Hematopoietic multipotent progenitor cell treated with erythropoietin and hydrocortisone succinate and interleukin-3 and kit ligand, for 6 days (in vitro differentiated cells): ENCODE measurements at regions not wholly inside any gene's neighbourhood (a gene's known extent, or its start where the extent isn't known, plus 50 kb on each side); places are given as distances from the start of the nearest gene placed in this dataset.
"Not testable (repeated sequence)": the region's sequence is repeated elsewhere in the genome, so short reads cannot be mapped to it uniquely, and the experiment has no call there.

Source experiments
- DNase-seq: peaks from one replicate; pipeline ENCODE4 v3.0.0-alpha.2; 2015

DNA sequence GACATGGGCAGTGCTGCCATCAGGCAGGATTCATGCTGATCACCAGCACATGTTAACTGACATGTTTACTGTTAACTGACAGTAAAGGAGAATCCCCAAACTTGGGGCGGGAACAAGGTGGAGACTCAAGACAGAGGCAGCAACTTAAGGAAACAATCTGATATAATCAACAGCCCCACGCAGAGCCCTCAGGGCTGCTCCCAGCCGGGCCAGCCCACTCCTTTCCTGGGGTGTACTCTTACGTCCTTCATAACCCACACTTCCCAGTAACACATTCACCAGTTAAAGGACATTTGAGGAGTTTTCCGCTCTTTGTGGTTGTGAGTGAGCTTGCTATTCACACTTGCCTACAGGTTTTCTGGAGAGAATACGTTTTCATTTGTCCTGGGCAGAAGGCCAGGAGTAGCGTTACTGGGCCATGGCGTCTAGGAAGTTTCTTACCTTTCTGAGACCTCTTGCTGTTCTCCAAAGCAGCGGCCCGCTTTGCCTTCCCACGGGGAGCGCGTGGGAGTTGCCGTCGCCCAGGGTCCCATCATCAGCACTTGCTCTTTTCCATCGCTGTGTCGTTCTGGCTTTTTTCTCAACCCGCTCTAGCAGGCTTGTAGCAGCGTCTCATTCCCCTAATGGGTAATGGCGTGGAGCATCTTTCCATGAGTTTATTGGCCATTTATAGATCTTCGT lies 56.4 kb downstream of the FOXF2 start:
- DNase-seq: no peak

DNA sequence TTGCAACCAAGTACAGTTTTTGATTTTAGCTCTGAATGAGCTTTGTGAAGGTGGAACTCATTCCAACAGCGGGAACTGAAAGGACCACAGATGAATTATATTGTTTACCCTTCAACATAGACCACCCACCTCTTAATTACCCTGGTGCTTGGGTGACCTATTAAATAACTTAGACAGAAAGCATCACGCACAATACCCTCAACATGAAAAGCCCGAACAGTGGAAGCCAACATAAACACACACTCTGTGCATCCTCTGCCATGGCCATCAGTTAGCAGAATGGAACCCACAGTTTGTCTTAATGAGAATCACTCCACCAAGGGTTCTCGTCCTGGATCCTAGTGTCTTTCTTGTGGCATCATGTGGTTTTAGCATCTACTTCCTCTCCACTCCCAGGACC lies 60.5 kb downstream of the FOXF2 start:
- DNase-seq: no peak

DNA sequence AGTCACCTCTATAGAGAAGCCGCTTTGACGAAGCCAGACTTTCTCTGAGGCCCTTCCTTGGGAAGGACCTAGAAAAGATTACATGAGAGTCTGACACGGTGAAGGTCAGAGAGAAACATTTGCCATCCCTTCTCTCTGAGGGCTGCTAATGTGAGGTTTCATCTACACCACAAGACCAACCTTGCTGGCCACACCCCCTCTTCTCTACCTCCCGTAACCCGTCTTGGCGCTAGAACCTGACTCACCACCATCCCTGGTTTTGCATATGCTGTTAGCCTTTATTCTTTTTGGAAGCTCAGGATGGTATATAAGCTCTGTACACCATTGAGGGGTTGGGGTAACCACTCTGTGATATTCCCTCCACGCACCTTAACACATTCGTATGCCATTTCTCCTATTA lies 63.6 kb downstream of the FOXF2 start:
- DNase-seq: no peak

DNA sequence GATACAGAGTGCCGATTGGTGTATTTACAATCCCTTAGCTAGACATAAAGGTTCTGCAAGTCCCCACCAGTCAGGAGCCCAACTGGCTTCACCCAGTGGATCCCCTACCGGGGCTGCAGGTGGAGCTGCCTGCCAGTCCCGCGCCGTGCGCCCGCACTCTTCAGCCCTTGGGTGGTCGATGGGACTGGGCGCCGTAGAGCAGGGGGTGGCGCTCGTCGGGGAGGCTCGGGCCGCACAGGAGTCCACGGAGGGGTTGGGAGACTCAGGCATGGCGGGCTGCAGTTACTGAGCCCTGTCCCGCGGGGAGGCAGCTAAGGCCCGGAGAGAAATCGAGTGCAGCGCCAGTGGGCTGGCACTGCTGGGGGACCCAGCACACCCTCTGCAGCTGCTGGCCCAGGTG lies 67.4 kb downstream of the FOXF2 start:
- DNase-seq: not testable (repeated sequence)

DNA sequence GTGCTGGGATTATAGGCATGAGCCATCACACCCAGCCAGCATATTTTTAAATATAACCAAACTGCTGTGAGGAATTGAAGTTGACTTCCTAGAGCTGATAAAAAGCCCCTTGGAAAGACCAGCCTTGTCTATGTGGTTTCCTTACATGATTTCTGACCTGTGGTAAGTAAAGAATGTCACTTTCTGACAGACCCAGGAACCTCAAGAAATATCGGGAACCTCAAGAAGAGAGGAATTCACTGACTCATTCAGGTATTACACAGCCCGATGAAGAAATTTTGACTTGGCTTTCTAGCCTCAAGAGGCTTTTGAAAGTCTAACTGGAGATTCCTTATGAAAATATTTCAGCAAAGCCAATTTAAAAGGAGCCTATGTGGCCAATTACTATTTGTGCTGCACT lies 71.8 kb downstream of the FOXF2 start:
- DNase-seq: no peak

DNA sequence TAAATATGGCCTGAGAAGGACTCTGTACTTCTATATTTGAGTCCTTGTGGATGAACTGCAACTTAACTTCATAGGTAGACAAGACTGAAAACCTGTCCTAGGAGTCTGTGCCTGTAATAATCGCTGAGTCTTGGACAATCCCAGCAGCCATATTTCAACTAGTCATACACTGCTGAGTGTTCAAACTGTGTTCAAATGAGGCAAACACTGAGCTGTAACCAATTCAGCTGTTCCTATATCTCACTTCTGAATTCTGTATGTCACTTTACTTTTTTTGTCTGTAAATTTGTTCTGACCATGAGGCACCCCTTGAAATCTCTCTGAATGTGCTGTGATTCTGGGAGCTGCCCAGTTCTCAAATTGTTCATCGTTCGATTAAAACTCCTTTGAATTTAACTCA lies 72.4 kb downstream of the FOXF2 start:
- no peak for DNase-seq

DNA sequence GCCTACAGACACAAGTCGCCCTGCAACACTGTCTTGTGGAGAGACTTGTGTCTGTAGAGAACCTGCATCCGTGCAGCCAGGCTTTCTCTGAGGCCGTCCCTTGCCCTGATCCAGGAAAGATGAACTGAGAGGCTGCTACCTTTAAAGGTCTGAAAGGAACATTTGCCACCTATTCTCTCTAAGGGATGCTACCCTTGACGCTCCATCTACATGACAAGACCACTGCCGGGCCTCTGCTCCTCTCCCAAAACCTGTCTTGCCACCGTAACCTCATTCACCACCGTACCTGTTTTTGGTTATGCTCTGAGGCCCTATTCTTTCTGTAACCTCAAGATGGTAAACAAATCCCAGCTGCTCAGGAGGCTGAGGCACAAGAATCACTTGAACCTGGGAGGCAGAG lies 73.9 kb downstream of the FOXF2 start:
- DNase-seq: no peak

DNA sequence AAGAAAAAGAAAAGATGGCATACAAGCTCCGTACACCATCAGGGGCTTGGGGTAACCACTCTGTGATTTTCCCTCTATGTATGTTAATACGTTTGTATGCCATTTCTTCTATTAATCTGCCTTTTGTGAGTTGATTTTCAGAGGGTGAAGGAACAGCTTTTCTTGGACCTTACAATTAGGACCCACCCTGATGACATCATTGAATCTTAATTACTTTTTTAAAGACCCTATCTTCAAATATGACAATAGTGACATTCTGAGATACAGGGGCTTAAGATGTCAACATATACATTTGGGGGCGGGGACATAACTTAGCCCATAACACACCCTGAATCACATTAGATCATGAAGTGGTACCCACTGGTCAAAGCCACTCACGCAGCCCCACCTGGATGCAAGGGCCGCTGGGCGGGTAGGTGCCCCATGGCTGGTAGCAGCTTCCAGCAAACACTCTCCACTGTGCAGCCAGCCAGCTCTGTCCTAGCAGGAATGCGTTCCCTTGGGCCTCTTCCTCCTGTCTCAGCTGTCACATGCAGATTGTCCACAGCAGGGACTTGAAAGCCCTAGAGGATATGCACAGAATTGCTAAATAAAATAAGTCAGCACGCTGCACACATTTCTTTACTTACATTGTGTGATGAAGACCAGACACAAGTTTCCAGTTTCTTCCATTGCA lies 74.5 kb downstream of the FOXF2 start:
- no peak for DNase-seq

DNA sequence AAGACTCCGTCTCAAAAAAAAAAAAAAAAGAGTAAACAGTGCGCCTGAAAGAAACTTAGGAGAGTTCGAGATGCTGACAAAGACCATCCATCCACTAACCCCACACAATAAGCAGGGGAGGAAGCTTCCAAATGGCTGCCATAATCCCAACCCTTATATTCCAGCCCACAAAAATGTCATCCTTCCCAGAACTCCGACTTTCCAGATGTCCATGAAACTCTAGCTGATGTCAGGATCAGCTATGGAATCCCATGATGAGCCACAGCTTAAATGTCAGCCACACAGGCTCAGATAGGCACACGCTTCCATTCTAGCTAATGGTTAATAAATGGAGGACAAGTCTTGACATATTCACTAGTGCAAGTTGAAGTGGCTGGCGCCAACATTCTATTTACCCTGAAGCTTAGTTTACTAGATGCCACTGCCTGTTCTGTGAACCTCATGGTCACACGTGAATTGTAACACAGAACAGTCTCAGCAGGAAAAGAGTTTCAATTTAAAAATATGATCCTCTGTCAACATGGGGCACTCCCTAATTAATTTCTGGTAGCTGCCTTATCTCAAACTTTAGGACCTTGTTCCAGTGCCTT lies 75.5 kb downstream of the FOXF2 start:
- DNase-seq: no peak

DNA sequence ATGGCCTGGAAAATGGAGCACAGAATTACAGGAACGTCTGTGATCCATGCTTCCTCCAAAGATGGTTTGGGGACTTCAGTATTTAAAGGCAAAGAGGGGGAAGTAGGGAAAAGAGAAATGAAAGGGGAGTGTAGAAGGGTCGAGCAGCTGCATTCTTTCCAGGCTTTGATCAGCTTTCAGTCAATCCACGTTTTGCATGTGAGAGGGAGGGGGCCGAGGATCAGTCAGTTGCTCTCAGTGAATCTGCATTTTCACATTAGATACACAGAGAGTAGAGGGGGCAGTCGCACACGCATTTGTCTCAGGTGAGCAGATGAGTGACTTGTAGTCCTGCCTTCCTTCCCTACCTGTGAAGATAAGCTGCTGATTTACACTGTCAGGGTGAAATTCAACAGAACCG lies 78.8 kb downstream of the FOXF2 start:
- DNase-seq: no peak

DNA sequence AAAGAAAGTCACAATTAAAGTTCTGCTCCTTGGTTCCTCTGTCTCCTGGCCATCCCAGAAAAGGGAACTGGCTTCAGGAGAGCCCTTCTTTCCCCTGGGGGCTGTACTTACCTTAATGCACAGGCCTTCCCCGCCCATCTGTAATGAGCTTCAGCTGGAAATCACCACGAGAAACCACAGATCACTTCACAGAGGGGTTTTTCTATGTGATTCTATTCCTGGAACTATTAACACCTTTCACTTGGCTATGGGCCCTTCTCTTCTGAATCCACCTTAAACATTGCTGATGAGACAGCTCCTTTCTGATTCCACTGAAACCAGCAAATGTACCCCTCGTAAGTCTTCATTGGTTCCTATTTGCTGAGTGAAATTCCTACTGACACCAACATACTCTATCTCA lies 80.7 kb downstream of the FOXF2 start:
- no peak for DNase-seq

DNA sequence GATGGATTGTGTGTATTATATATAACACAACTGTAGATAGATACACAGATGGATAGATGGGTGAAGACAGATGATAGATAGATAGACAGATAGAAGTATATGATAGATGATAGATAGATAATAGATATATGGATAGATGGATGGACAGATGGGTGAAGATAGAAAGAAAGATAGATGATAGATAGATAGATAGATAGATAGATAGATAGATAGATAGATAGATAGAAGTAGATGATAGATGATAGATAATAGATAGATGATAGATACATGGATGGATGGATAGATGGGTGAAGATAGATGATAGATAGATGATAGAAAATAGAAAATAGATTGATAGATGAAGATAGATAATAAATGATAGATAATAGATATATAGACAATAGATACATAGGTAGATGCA lies 83.3 kb downstream of the FOXF2 start:
- DNase-seq: no peak

DNA sequence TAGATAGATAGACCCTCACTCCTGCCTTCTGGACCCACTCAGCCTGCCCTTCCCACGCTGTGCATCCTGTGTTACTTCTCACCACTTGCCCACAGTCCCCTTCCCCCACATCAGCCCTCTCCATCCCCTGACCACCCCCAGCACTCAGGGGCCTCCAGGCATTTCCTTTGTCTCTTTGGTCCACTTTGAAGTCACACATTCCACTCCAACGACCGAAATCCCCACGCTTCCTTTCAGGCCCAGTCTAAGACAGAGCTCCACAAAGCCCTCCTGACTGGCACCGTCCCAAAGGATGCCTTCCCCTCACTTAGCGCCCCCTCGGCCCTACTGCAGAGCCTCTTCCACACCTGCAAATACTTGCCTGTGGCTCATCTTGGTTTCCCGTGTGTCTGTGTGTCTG lies 83.8 kb downstream of the FOXF2 start:
- no peak for DNase-seq

DNA sequence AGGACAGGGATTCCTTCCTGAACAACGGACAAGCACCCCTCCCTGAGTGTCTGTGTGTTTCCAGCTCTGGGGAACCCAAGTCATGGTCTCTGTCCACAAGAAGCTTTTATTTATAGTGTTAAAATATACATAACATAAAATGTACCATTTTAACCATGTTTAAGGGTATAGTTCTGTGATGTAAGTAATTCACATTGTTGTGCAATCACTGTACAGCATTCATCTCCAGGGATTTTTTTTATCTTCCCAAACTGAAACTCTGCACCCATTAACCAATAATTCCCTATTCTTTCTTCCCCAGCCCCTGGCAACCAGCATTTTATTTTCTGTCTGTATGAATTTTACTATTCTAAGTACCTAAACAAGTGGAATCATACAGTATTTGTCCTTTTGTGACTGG lies 84.2 kb downstream of the FOXF2 start:
- DNase-seq: no peak

DNA sequence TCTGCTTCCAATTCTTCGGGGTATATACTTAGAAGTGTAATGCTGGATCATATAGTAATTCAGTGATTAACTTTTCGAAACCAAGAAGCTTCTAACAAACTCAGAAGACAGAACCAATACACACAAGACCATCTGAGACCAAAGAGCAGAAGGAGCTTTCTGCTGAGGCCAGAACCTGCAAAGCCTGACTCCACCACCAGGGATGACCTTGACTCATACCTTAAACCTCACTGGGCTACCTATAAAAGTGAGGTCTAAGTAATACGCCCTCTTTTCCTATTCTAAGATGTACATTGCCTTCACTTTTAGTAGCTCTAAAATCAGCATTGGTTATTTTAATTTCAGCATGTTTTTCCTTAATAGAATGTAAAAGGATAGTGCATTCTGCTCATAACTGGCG lies 84.8 kb downstream of the FOXF2 start:
- DNase-seq: no peak

DNA sequence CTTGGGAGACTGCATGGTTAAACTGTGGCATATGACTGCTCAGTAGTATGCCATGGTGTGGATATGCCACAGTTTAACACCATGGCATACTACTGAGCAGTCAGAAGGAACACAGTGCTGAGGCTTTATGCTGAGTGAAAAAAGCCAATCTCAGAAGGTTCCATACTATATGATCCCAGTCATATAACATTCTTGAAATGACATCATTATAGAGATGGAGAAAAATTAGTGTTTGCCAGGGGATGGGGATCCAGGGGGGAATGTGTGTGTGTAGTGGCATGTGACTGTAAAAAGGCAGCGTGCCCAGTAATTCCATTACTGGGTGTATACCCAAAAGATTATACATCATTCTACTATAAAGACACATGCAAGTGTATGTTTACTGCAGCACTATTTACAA lies 85.8 kb downstream of the FOXF2 start:
- DNase-seq: no peak

DNA sequence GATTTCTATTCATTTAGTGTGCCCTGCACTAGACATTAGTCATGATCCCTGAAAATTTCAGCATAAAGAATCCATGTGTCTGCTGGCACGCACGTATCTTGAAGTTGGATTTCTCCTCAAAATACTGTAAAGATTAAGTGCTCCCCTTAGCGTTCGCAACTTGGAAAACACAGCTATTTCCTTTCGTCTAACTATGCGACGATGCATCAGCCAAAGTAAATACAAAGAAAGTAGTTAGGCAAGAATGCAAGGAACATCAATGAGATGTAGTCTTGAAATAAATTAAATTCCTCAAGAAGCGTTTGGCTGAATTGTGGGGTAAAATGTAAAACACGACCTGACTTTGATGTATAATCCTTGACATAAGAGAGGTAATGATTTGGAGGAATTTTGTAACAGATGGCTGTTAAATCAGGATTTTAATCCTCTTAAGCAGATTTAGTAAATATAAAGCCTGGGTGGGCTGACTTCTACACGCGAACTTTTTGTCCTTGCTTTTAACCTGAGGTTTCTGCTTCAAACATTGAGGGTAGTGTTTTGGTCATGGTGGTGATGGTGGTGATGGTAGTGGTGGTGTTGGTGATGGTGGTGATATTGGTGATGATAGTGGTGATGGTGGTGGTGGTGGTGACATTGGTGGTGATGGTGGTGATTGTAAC lies 88.2 kb downstream of the FOXF2 start:
- DNase-seq: no peak

DNA sequence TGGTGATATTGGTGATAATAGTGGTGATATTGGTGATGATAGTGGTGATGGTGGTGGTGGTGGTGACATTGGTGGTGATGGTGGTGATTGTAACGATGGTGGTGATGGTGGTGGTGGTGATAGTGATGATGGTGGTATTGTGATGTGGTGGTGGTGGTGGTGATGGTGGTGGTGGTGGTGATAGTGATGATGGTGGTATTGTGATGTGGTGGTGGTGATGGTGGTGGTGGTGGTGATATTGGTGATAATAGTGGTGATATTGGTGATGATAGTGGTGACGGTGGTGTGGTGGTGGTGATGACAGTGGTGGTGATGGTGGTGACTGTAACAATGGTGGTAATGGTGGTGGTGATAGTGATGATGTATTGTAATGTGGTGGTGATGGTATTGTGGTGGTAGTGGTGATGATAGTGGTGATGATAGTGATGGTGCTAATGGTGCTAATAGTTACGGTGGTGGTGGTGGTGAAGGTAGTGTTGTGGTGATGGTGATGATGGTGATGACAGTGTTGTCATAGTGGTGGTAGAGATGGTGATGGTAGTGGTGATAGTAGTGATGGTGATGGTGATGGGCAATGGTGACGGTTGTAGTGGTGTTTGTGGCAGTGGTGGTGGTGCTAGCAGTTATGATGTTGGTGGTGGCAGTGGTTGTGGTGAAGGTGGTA lies 88.9 kb downstream of the FOXF2 start:
- not testable (repeated sequence) for DNase-seq

DNA sequence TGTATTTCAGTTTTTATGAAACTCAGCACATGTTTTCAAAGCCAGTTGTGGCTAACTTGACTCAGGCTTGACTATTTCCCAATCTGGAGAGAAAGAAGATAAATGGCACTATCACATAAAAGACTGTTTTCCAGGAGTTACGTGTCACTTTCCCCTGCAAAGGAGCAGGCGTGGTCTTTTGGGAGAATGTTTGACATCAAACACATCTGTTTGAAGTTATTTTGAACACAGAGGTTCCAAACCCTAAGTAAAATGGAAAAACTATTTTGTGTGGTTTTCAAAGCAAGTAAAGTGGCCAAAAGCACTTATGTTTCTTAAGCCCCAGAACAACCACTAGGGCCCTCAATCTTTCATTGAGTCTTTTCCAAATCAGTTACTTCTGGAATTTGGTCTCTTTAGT lies 89.7 kb downstream of the FOXF2 start:
- no peak for DNase-seq

DNA sequence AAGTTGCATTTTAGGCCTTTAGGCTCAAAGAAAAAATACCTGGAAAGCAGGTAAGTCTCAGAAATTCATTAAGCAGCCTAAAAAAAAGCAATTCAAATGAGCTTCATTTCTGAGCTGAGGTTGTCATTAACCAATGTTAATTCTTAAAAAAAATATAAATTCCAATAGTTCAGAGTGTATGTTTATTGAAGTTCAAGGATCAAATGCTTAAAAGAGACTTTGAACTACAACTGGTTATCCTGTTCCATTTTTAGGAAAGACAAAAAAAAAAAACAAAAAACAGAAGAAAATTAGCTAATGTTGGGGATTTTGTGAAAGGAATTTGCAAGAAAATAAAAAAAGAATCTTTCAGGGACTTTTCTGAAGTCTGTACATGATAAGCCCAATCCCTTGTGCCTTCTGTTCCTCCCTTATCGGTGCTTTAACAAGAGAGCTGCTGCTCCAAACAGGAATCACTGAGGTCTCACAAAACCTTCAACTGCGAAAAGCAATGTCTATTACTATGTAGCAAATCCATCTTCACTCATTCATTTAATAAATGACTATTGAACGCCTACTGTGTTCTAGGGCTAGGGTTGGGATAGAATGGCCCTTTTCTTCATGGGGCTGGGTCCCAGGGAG lies 90.3 kb downstream of the FOXF2 start:
- no peak for DNase-seq

DNA sequence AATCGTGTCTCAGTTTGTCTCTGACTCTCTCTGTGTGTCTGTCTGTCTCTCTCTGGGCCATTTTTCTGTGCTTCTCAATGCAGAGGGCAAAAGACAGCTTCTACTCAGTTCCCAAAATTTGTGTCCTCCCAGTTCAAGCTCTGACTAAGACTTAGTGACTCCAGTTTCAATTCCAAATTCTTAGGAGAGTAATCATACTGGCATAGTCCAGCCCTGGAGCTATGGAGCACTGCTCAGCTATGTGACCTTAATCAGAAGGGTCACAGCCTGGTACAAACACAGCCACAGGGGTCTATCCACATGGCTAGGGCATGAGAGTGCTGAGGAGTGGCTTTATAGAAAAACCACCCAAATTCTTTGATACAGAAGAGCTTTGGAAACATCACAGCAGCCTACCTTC lies 91.9 kb downstream of the FOXF2 start:
- no peak for DNase-seq

DNA sequence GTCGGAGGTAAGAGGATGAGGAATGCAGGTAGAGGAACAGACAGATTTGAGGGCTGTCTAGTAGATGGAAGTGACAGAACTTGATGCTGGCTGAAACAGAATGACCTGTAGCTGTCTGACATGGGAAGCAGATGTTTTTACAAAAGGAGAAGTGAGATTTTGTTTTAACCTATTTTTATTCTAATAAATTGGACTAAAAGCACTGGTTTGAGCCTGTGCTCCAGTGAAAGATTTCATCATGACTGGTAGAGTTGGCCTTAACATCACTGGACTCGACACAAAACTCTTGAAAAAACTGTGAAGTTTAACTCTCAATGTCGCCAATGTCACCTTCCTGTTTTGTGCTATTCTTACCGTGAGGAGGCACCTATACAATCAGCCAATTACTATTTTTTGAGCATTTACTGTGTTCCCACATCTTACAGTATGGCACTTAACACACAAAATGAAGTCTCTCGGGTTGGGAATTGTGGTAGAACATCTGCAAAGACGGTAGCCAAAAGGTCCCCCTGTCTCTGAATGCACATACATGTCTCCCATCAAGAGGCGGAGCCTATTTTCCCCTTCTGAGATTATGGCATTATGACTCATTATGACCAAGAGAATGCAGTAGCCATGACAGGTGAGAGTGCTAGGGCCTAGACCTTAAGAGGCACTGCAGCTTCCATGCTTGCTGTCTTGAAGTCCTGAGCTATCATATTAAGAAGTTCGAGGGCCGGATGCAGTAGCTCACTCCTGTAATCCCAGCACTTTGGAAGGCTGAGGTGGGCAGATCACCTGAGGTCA lies 93.2 kb downstream of the FOXF2 start:
- DNase-seq: no peak
